CD4-positive, alpha-beta T cell treated with Interleukin-4 for 4 hours (primary cell): ENCODE measurements at regions not wholly inside any gene's neighbourhood (a gene's known extent, or its start where the extent isn't known, plus 50 kb on each side); places are given as distances from the start of the nearest gene placed in this dataset.
"Not testable (repeated sequence)": the region's sequence is repeated elsewhere in the genome, so short reads cannot be mapped to it uniquely, and the experiment has no call there.

ENCODE experiments used
- DNase-seq: peaks from one replicate; pipeline ENCODE4 v3.0.0-alpha.2; 2020

- no peak for DNase-seq
These were observed 1279.7 kb upstream of the ZEB2 start for GRCh38 chr2:145799595-145800108.

GRCh38 chr2:145798419-145798818, 1278.5 kb upstream of the ZEB2 start:
- no peak for DNase-seq

GRCh38 chr2:145797692-145798091, 1277.8 kb upstream of the ZEB2 start:
- no peak for DNase-seq

GRCh38 chr2:145792745-145793144, 1272.8 kb upstream of the ZEB2 start:
- no peak for DNase-seq

GRCh38 chr2:145789636-145790035, 1269.7 kb upstream of the ZEB2 start:
- no peak for DNase-seq

GRCh38 chr2:145787597-145788361, 1267.9 kb upstream of the ZEB2 start:
- DNase-seq = not testable (repeated sequence)

GRCh38 chr2:145782607-145783006, 1262.7 kb upstream of the ZEB2 start:
- not testable (repeated sequence) for DNase-seq

- DNase-seq = no peak
These were observed 1258.0 kb upstream of the ZEB2 start for GRCh38 chr2:145777914-145778313.

- DNase-seq = no peak
These were observed 1257.4 kb upstream of the ZEB2 start for GRCh38 chr2:145777297-145777696.

- DNase-seq = no peak
These were observed 1255.7 kb upstream of the ZEB2 start for GRCh38 chr2:145775591-145775990.

- DNase-seq = no peak
These were observed 1251.6 kb upstream of the ZEB2 start for GRCh38 chr2:145771525-145771924.

GRCh38 chr2:145769011-145769716, 1249.2 kb upstream of the ZEB2 start:
- no peak for DNase-seq

- DNase-seq = no peak
These were observed 1246.0 kb upstream of the ZEB2 start for GRCh38 chr2:145765874-145766273.

GRCh38 chr2:145764631-145765030, 1244.7 kb upstream of the ZEB2 start:
- DNase-seq = no peak

GRCh38 chr2:145760781-145761649, 1241.1 kb upstream of the ZEB2 start:
- DNase-seq = no peak

- no peak for DNase-seq
These were observed 1239.5 kb upstream of the ZEB2 start for GRCh38 chr2:145759228-145759915.

- no peak for DNase-seq
These were observed 1237.8 kb upstream of the ZEB2 start for GRCh38 chr2:145757503-145758246.

- no peak for DNase-seq
These were observed 1235.3 kb upstream of the ZEB2 start for GRCh38 chr2:145755019-145755837.

- no peak for DNase-seq
These were observed 1234.0 kb upstream of the ZEB2 start for GRCh38 chr2:145753966-145754365.

- no peak for DNase-seq
These were observed 1233.2 kb upstream of the ZEB2 start for GRCh38 chr2:145753041-145753608.
